DOHH2 (cell line): ENCODE measurements at regions not wholly inside any gene's neighbourhood (a gene's known extent, or its start where the extent isn't known, plus 50 kb on each side); places are given as distances from the start of the nearest gene placed in this dataset.

ENCODE experiments used
- H3F3A ChIP-seq: fragments of 200-600 bp; sonication (generic), shearing (Covaris generic); 2 replicates; pipeline ENCODE4 v1.6.0; 2016; ENCODE audit warnings: antibody characterized with exemption, mild to moderate bottlenecking; ENCODE audit not compliant: control insufficient read depth, insufficient read depth
- H3K27ac ChIP-seq: fragments of 200-600 bp; sonication (generic); 2 replicates; pipeline ENCODE4 v1.5.1; 2014; ENCODE audit warnings: low read depth, mild to moderate bottlenecking, low read length, moderate library complexity
- H3K27me3 ChIP-seq: fragments of 200-600 bp; sonication (generic); 2 replicates; pipeline ENCODE4 v1.6.1; 2014; ENCODE audit warnings: mild to moderate bottlenecking, low read length, mixed read lengths; ENCODE audit not compliant: control insufficient read depth
- H3K36me3 ChIP-seq: fragments of 200-600 bp; sonication (generic); 2 replicates; pipeline ENCODE4 v1.6.1; 2014; ENCODE audit warnings: mild to moderate bottlenecking, low read length, moderate library complexity, mixed read lengths; ENCODE audit not compliant: control insufficient read depth
- H3K4me1 ChIP-seq: fragments of 200-600 bp; sonication (generic); 2 replicates; pipeline ENCODE4 v1.6.1; 2014; ENCODE audit warnings: mild to moderate bottlenecking, low read length, mixed read lengths; ENCODE audit not compliant: control insufficient read depth
- H3K4me2 ChIP-seq: fragments of 200-600 bp; sonication (generic); 2 replicates; pipeline ENCODE4 v1.6.0; 2014; ENCODE audit warnings: mild to moderate bottlenecking, low read length, moderate library complexity
- H3K4me3 ChIP-seq: fragments of 200-600 bp; sonication (generic); 2 replicates; pipeline ENCODE4 v1.5.1; 2014; ENCODE audit warnings: mild to moderate bottlenecking, low read length, mixed read lengths
- H3K79me2 ChIP-seq: fragments of 200-600 bp; sonication (generic); 2 replicates; pipeline ENCODE4 v1.6.1; 2014; ENCODE audit warnings: mild to moderate bottlenecking, low read length, mixed read lengths; ENCODE audit not compliant: control insufficient read depth
- H3K9me2 ChIP-seq: fragments of 200-600 bp; sonication (generic); replicated peaks from 2 replicates; pipeline ENCODE4 v1.6.1; 2014; ENCODE audit warnings: mild to moderate bottlenecking, low read length, mixed read lengths; ENCODE audit not compliant: control insufficient read depth
- H3K9me3 ChIP-seq: fragments of 200-600 bp; sonication (generic); 2 replicates; pipeline ENCODE4 v1.6.1; 2014; ENCODE audit warnings: antibody characterized with exemption, low read length, mixed read lengths; ENCODE audit not compliant: control insufficient read depth, insufficient read depth
- H4K20me1 ChIP-seq: fragments of 200-600 bp; sonication (generic); 2 replicates; pipeline ENCODE4 v1.6.0; 2014; ENCODE audit warnings: low read depth, mild to moderate bottlenecking, antibody characterized with exemption, low read length, moderate library complexity; ENCODE audit not compliant: control insufficient read depth, insufficient read depth
- CTCF ChIP-seq: fragments of 200-600 bp; sonication (generic); IDR thresholded peaks from one replicate; pipeline ENCODE4 v1.5.1; 2014; ENCODE audit warnings: antibody characterized with exemption, mild to moderate bottlenecking, low read depth, low read length; ENCODE audit not compliant: poor library complexity, severe bottlenecking
- EZH2phosphoT487 ChIP-seq: fragments of 200-600 bp; sonication (generic); IDR thresholded peaks from 2 replicates; pipeline ENCODE4 v1.6.1; 2017; ENCODE audit warnings: borderline replicate concordance, mild to moderate bottlenecking, antibody characterized with exemption, low read length, moderate library complexity, mixed read lengths

- TF ChIP-seq EZH2phosphoT487: no peak
- no peak for TF ChIP-seq CTCF
- Histone ChIP-seq H4K20me1 (no peaks in the 10 kb centered on the region), H3K9me3 (no peaks in the 10 kb centered on the region), H3K36me3 (no peaks in the 10 kb centered on the region), H3K4me2 (no peak overlapping the region), H3K27me3 (no peaks in the 10 kb centered on the region), H3K9me2 (no peaks in the 10 kb centered on the region), H3K4me3 (no peak overlapping the region), H3K79me2 (no peaks in the 10 kb centered on the region), H3F3A (no peaks in the 10 kb centered on the region), H3K27ac (no peak overlapping the region), H3K4me1 (no peaks in the 10 kb centered on the region)
Measured at GRCh38 chr2:184041077-184041476, 557.3 kb upstream of the ZNF804A start.

GRCh38 chr2:184041777-184042176 is 556.6 kb upstream of the ZNF804A start:
- no peaks in the 10 kb centered on the region for H3K4me1 ChIP-seq
- H3F3A ChIP-seq: no peaks in the 10 kb centered on the region
- TF ChIP-seq EZH2phosphoT487 (no peak), CTCF (no peak)
- no peaks in the 10 kb centered on the region for H3K27me3 ChIP-seq
- no peaks in the 10 kb centered on the region for H3K36me3 ChIP-seq
- no peak overlapping the region for H3K27ac ChIP-seq
- H4K20me1 ChIP-seq: no peaks in the 10 kb centered on the region
- H3K79me2 ChIP-seq: no peaks in the 10 kb centered on the region
- H3K9me3 ChIP-seq: no peaks in the 10 kb centered on the region
- H3K4me2 ChIP-seq: no peak overlapping the region
- no peak overlapping the region for H3K4me3 ChIP-seq
- no peaks in the 10 kb centered on the region for H3K9me2 ChIP-seq

GRCh38 chr2:184047536-184047935 is 550.8 kb upstream of the ZNF804A start:
- Histone ChIP-seq H3K27ac (no peak overlapping the region), H3F3A (no peaks in the 10 kb centered on the region), H3K4me1 (no peaks in the 10 kb centered on the region), H3K9me2 (no peaks in the 10 kb centered on the region), H3K9me3 (no peaks in the 10 kb centered on the region), H3K79me2 (no peaks in the 10 kb centered on the region), H3K4me2 (no peak overlapping the region), H4K20me1 (no peaks in the 10 kb centered on the region), H3K36me3 (no peaks in the 10 kb centered on the region), H3K4me3 (no peak overlapping the region), H3K27me3 (no peaks in the 10 kb centered on the region)
- no peak for TF ChIP-seq EZH2phosphoT487
- TF ChIP-seq CTCF: no peak

- Histone ChIP-seq H4K20me1 (no peaks in the 10 kb centered on the region), H3K27me3 (no peaks in the 10 kb centered on the region)
- TF ChIP-seq EZH2phosphoT487 (no peak), CTCF (no peak)
Measured at GRCh38 chr2:184049566-184049965, 548.8 kb upstream of the ZNF804A start.

More at GRCh38 chr2:184049566-184049965, 548.8 kb upstream of the ZNF804A start:
- H3K36me3 ChIP-seq: no peaks in the 10 kb centered on the region
- H3K27ac ChIP-seq: no peak overlapping the region
- no peaks in the 10 kb centered on the region for H3K9me2 ChIP-seq
- no peak overlapping the region for H3K4me2 ChIP-seq
- H3K4me3 ChIP-seq: no peak overlapping the region
- H3K79me2 ChIP-seq: no peaks in the 10 kb centered on the region
- no peaks in the 10 kb centered on the region for H3F3A ChIP-seq
- H3K9me3 ChIP-seq: no peaks in the 10 kb centered on the region
- H3K4me1 ChIP-seq: no peaks in the 10 kb centered on the region
